ENCODE measurements at regions not wholly inside any gene's neighbourhood (a gene's known extent, or its start where the extent isn't known, plus 50 kb on each side); places are given as distances from the start of the nearest gene placed in this dataset.

- peak; percentile 88 for DNase-seq
Observed at GRCh38 chr15:61459785-61460707, 230.9 kb upstream of the RORA start.

GRCh38 chr15:61457050-61457733, 228.1 kb upstream of the RORA start:
- DNase-seq: no peak

GRCh38 chr15:61449186-61449702, 220.1 kb upstream of the RORA start:
- DNase-seq: peak; percentile 7

GRCh38 chr15:61447981-61448380, 218.9 kb upstream of the RORA start:
- DNase-seq: no peak

- no peak for DNase-seq
Observed at GRCh38 chr15:61444585-61444984, 215.5 kb upstream of the RORA start.

- no peak for DNase-seq
Observed at GRCh38 chr15:61442821-61443220, 213.7 kb upstream of the RORA start.

GRCh38 chr15:61441891-61442290, 212.8 kb upstream of the RORA start:
- DNase-seq: peak; percentile 25

GRCh38 chr15:61426466-61426865, 197.4 kb upstream of the RORA start:
- no peak for DNase-seq

GRCh38 chr15:61425934-61426333, 196.8 kb upstream of the RORA start:
- DNase-seq: no peak

GRCh38 chr15:61422773-61423172, 193.7 kb upstream of the RORA start:
- DNase-seq: no peak

GRCh38 chr15:61421938-61422337, 192.8 kb upstream of the RORA start:
- DNase-seq: no peak

GRCh38 chr15:61421470-61421869, 192.4 kb upstream of the RORA start:
- no peak for DNase-seq

GRCh38 chr15:61420546-61420945, 191.4 kb upstream of the RORA start:
- DNase-seq: no peak

- DNase-seq: no peak
Observed at GRCh38 chr15:61415617-61416120, 186.6 kb upstream of the RORA start.

GRCh38 chr15:61411902-61412510, 182.9 kb upstream of the RORA start:
- no peak for DNase-seq

GRCh38 chr15:61410662-61411061, 181.6 kb upstream of the RORA start:
- peak; percentile 4 for DNase-seq

GRCh38 chr15:61404567-61404966, 175.5 kb upstream of the RORA start:
- DNase-seq: no peak

GRCh38 chr15:61403884-61404283, 174.8 kb upstream of the RORA start:
- no peak for DNase-seq

- no peak for DNase-seq
Observed at GRCh38 chr15:61401903-61402698, 173.0 kb upstream of the RORA start.

- DNase-seq: no peak
Observed at GRCh38 chr15:61398310-61398709, 169.2 kb upstream of the RORA start.

GRCh38 chr15:61396235-61396919, 167.3 kb upstream of the RORA start:
- DNase-seq: peak; percentile 30

GRCh38 chr15:61393949-61394348, 164.8 kb upstream of the RORA start:
- DNase-seq: no peak
